IMR-90 (cell line): ENCODE measurements at regions not wholly inside any gene's neighbourhood (a gene's known extent, or its start where the extent isn't known, plus 50 kb on each side); places are given as distances from the start of the nearest gene placed in this dataset.

Source experiments
- ATAC-seq: fragments of 200-7000 bp; cut with Tn5 transposase; 2 replicates; pipeline ENCODE4 v1.9.1; 2020; ENCODE audit warnings: low read depth, mild to moderate bottlenecking, moderate library complexity
- BruUV-seq: library from RNA; stranded (reverse); fragments of 400-500 nt; replicated peaks from 2 replicates; lab custom pipeline; 2021; lab: Mats Ljungman, UMichigan
- CTCF ChIA-PET: fragments of 300-600 bp; formaldehyde crosslinking; extraction: SDS; loops from one replicate; lab custom pipeline; 2021; ENCODE audit warnings: antibody characterized with exemption; lab: Yijun Ruan, JAX
- POLR2A ChIA-PET: fragments of 300-600 bp; sonication (Branson Sonifier 250); formaldehyde crosslinking; loops from one replicate; lab custom pipeline; 2022; ENCODE audit warnings: antibody characterized with exemption; ENCODE audit not compliant: unreplicated experiment; lab: Charles Lee
- DNase-seq: peaks from one replicate; pipeline ENCODE4 v3.0.0; 2013
- H2AFZ ChIP-seq: replicated peaks from 2 replicates; pipeline ENCODE3; 2013; ENCODE audit warnings: low read length, mild to moderate bottlenecking; ENCODE audit not compliant: poor library complexity
- H2AK5ac ChIP-seq: 2 replicates; pipeline ENCODE4 v1.6.1; 2013; ENCODE audit warnings: low read depth, low read length, inconsistent platforms
- H2AK9ac ChIP-seq: replicated peaks from 2 replicates; pipeline ENCODE3; 2013; ENCODE audit warnings: mild to moderate bottlenecking, low read depth, low read length, moderate library complexity; ENCODE audit not compliant: poor library complexity
- H2BK120ac ChIP-seq: 2 replicates; pipeline ENCODE4 v1.6.1; 2013; ENCODE audit warnings: low read depth, low read length, inconsistent platforms
- H2BK15ac ChIP-seq: 3 replicates; pipeline ENCODE4 v1.6.1; 2013; ENCODE audit warnings: low read depth, low read length, inconsistent platforms
- H2BK20ac ChIP-seq: 2 replicates; pipeline ENCODE4 v1.6.1; 2013; ENCODE audit warnings: low read depth, mild to moderate bottlenecking, inconsistent platforms, low read length, moderate library complexity
- H2BK5ac ChIP-seq: 2 replicates; pipeline ENCODE4 v1.6.1; 2013; ENCODE audit warnings: mild to moderate bottlenecking, low read depth, low read length, inconsistent platforms; ENCODE audit not compliant: poor library complexity, severe bottlenecking
- H3K14ac ChIP-seq: replicated peaks from 2 replicates; pipeline ENCODE4 v1.6.1; 2013; ENCODE audit warnings: low read depth, low read length, inconsistent platforms
- H3K18ac ChIP-seq: 2 replicates; pipeline ENCODE4 v1.6.1; 2013; ENCODE audit warnings: low read depth, low read length, control low read depth
- H3K23ac ChIP-seq: 2 replicates; pipeline ENCODE4 v1.6.1; 2013; ENCODE audit warnings: low read depth, low read length, inconsistent platforms
- H3K27ac ChIP-seq: 2 replicates; pipeline ENCODE4 v1.5.1; 2013; ENCODE audit warnings: mild to moderate bottlenecking, control low read depth, low read length; ENCODE audit not compliant: insufficient read depth
- H3K27me3 ChIP-seq: 2 replicates; pipeline ENCODE4 v1.6.1; 2013; ENCODE audit warnings: low read length; ENCODE audit not compliant: control insufficient read depth, insufficient read depth
- H3K36me3 ChIP-seq: 2 replicates; pipeline ENCODE4 v1.6.1; 2013; ENCODE audit warnings: low read length, mixed read lengths; ENCODE audit not compliant: control insufficient read depth, insufficient read depth
- H3K4ac ChIP-seq: 2 replicates; pipeline ENCODE4 v1.6.1; 2013; ENCODE audit warnings: low read depth, low read length, inconsistent platforms
- H3K4me1 ChIP-seq: 2 replicates; pipeline ENCODE4 v1.6.1; 2013; ENCODE audit warnings: low read length, mixed read lengths; ENCODE audit not compliant: control insufficient read depth, insufficient read depth
- H3K4me2 ChIP-seq: 2 replicates; pipeline ENCODE4 v1.6.1; 2013; ENCODE audit warnings: low read depth, mild to moderate bottlenecking, control low read depth, low read length, moderate library complexity
- H3K4me3 ChIP-seq: 2 replicates; pipeline ENCODE4 v1.5.1; 2013; ENCODE audit warnings: low read depth, mild to moderate bottlenecking, control low read depth, low read length, moderate library complexity; ENCODE audit not compliant: insufficient read depth
- H3K56ac ChIP-seq: 2 replicates; pipeline ENCODE4 v1.6.1; 2013; ENCODE audit warnings: low read length, inconsistent platforms; ENCODE audit not compliant: insufficient read depth; ENCODE audit errors: extremely low read depth
- H3K79me1 ChIP-seq, 2 experiments: 2 replicates each; pipeline ENCODE4 v1.6.1; 2013; ENCODE audit warnings: low read length in 2 of 2, inconsistent platforms in 1 of 2, low read depth in 1 of 2
- H3K9ac ChIP-seq: 2 replicates; pipeline ENCODE4 v1.6.1; 2013; ENCODE audit warnings: low read depth, low read length, control low read depth
- H3K9me1 ChIP-seq: 2 replicates; pipeline ENCODE4 v1.6.1; 2013; ENCODE audit warnings: low read length, inconsistent platforms; ENCODE audit not compliant: insufficient read depth
- H3K9me3 ChIP-seq: 2 replicates; pipeline ENCODE4 v1.6.1; 2013; ENCODE audit warnings: low read length; ENCODE audit not compliant: control insufficient read depth, insufficient read depth
- H4K20me1 ChIP-seq: 2 replicates; pipeline ENCODE4 v1.6.1; 2013; ENCODE audit warnings: low read length, inconsistent platforms; ENCODE audit not compliant: insufficient read depth
- H4K5ac ChIP-seq: 2 replicates; pipeline ENCODE4 v1.6.1; 2013; ENCODE audit warnings: mild to moderate bottlenecking, low read depth, low read length, control low read depth
- H4K8ac ChIP-seq, 2 experiments: 2 replicates each; pipeline ENCODE4 v1.6.1; 2013; ENCODE audit warnings: low read depth in 2 of 2, low read length in 2 of 2, control low read depth in 1 of 2, inconsistent platforms in 1 of 2
- H4K91ac ChIP-seq: 2 replicates; pipeline ENCODE4 v1.6.1; 2013; ENCODE audit warnings: low read depth, low read length, inconsistent platforms; ENCODE audit not compliant: insufficient read depth
- RAD21 ChIP-seq: IDR thresholded peaks from 2 replicates; pipeline ENCODE4 v1.6.1; 2012; ENCODE audit warnings: low read length, improper control_type of control experiment
- WGBS, 2 experiments: methylation state at CpG; one replicate each; pipeline versions ENCODE4 v1.1.5 to v1.1.7; 2013; ENCODE audit warnings: missing lambda C conversion rate in 2 of 2; ENCODE audit not compliant: insufficient read length in 1 of 2; ENCODE audit errors: extremely low coverage in 2 of 2; 5-methylcytosine and 5-hydroxymethylcytosine counted together
- dilution Hi-C: fragments of 300-500 bp; cut with HindIII; formaldehyde crosslinking; loops from one replicate; pipeline ENCODE4 v1.14.3; 2018; ENCODE audit warnings: low sequenced_read_pairs; ENCODE audit not compliant: unreplicated experiment
- in situ Hi-C: fragments of 300-500 bp; cut with MboI; formaldehyde crosslinking; loops from 3 replicates; pipeline ENCODE4 v1.14.3; 2019; ENCODE audit warnings: low sequenced_read_pairs, inconsistent platforms, mixed read lengths
- intact Hi-C: fragments of 100-400 bp; cut with micrococcal nuclease; formaldehyde crosslinking; loops from 2 replicates; pipeline ENCODE4 v1.10.0; 2022

GRCh38 chr6:112931832-112932231, 584.7 kb downstream of the RFPL4B start:
- in situ Hi-C loops (no loop called here), intact Hi-C loops (no loop called here), dilution Hi-C loops (no loop called here)
- Histone ChIP-seq H3K9ac (no peak overlapping the region), H3K23ac (no peak overlapping the region), H3K27me3 (no peaks in the 10 kb centered on the region), H2AFZ (no peak overlapping the region), H3K9me1 (no peaks in the 10 kb centered on the region), H2BK20ac (peak overlapping the region; percentile 10; the same call in 1 of the 2 replicates), H4K8ac (no peak overlapping the region), H3K14ac (no peak overlapping the region), H4K91ac (no peak overlapping the region), H3K4me2 (no peak overlapping the region), H3K36me3 (no peaks in the 10 kb centered on the region), H3K79me1 (no peaks in the 10 kb centered on the region), H3K4me1 (peaks cover 6% of the 10 kb centered on the region), H3K18ac (no peak overlapping the region), H3K56ac (no peak overlapping the region), H3K4ac (no peak overlapping the region), H2BK15ac (no peak overlapping the region), H3K27ac (no peak overlapping the region), H2AK5ac (no peak overlapping the region), H2AK9ac (no peak overlapping the region), H3K9me3 (no peaks in the 10 kb centered on the region), H3K4me3 (no peak overlapping the region), H4K5ac (no peak overlapping the region), H2BK5ac (no peak overlapping the region), H4K20me1 (no peaks in the 10 kb centered on the region), H2BK120ac (no peak overlapping the region)
- peak; percentile 21 for DNase-seq
- ChIA-PET CTCF (no interaction called here), POLR2A (no interaction called here)
- no peak for TF ChIP-seq RAD21
- no TSS peak for BruUV-seq
- WGBS, 2 experiments: no CpG with 5 or more reads among the region's 3 CpGs
- ATAC-seq: no peak
